Colonic mucosa (tissue), 4 donors: ENCODE measurements at regions not wholly inside any gene's neighbourhood (a gene's known extent, or its start where the extent isn't known, plus 50 kb on each side); places are given as distances from the start of the nearest gene placed in this dataset.

Source experiments
- DNase-seq: peaks from one replicate; pipeline ENCODE4 v3.0.0-alpha.2; 2020
- H3K27ac ChIP-seq: fragments of 200-600 bp; one replicate; pipeline ENCODE4 v1.8.0; 2021
- H3K27me3 ChIP-seq: fragments of 200-600 bp; one replicate; pipeline ENCODE4 v1.8.0; 2021
- H3K36me3 ChIP-seq: fragments of 200-600 bp; one replicate; pipeline ENCODE4 v1.8.0; 2021
- H3K4me1 ChIP-seq: fragments of 200-600 bp; one replicate; pipeline ENCODE4 v1.8.0; 2021; ENCODE audit warnings: mild to moderate bottlenecking
- H3K4me3 ChIP-seq: fragments of 200-600 bp; one replicate; pipeline ENCODE4 v1.8.0; 2021
- H3K9ac ChIP-seq, 2 donors: one replicate each; pipeline ENCODE4 v1.7.0; 2013; ENCODE audit warnings: control low read depth in 2 of 2, low read depth in 2 of 2, low read length in 2 of 2
- H3K9me3 ChIP-seq: fragments of 200-600 bp; one replicate; pipeline ENCODE4 v1.8.0; 2021
- CTCF ChIP-seq: fragments of 200-600 bp; IDR thresholded peaks from one replicate; pipeline ENCODE4 v1.8.0; 2022; ENCODE audit warnings: antibody characterized with exemption, mild to moderate bottlenecking
- intact Hi-C: fragments of 100-400 bp; cut with DNase I; formaldehyde crosslinking; loops from one replicate; pipeline ENCODE4 v1.14.1; 2022
- donor health status: healthy.
- donor health status: DM: no; HTN: no; CAD: no.
- donor health status: DM: no; HTN: no; CAD: no.

GRCh38 chr13:34258646-34259386 is 440.9 kb downstream of the RFC3 start:
- no peak overlapping the region for H3K4me3 ChIP-seq
- H3K36me3 ChIP-seq = no peaks in the 10 kb centered on the region
- H3K27ac ChIP-seq = no peak overlapping the region
- no peaks in the 10 kb centered on the region for H3K4me1 ChIP-seq
- TF ChIP-seq CTCF = no peak
- H3K27me3 ChIP-seq = no peaks in the 10 kb centered on the region
- DNase-seq = no peak
- H3K9ac ChIP-seq = no peak overlapping the region
- H3K9me3 ChIP-seq = no peaks in the 10 kb centered on the region
- intact Hi-C loops = no loop called here

GRCh38 chr13:34263681-34264080 is 445.7 kb downstream of the RFC3 start:
- no peak for DNase-seq
- H3K36me3 ChIP-seq = no peaks in the 10 kb centered on the region
- H3K4me1 ChIP-seq = no peaks in the 10 kb centered on the region
- H3K4me3 ChIP-seq = no peak overlapping the region
- TF ChIP-seq CTCF = no peak
- intact Hi-C loops = no loop called here
- no peaks in the 10 kb centered on the region for H3K27me3 ChIP-seq
- no peak overlapping the region for H3K27ac ChIP-seq
- no peaks in the 10 kb centered on the region for H3K9me3 ChIP-seq
- no peak overlapping the region for H3K9ac ChIP-seq

- no peak for TF ChIP-seq CTCF
- no peak for DNase-seq
- Histone ChIP-seq H3K4me3 (no peak overlapping the region), H3K4me1 (no peaks in the 10 kb centered on the region), H3K27me3 (no peaks in the 10 kb centered on the region), H3K9ac (no peak overlapping the region), H3K27ac (no peak overlapping the region), H3K36me3 (no peaks in the 10 kb centered on the region), H3K9me3 (no peaks in the 10 kb centered on the region)
- intact Hi-C loops = no loop called here
Observed at GRCh38 chr13:34265046-34265679, 447.2 kb downstream of the RFC3 start.

GRCh38 chr13:34276764-34277163 is 458.8 kb downstream of the RFC3 start:
- no peaks in the 10 kb centered on the region for H3K36me3 ChIP-seq
- H3K27ac ChIP-seq = no peak overlapping the region
- TF ChIP-seq CTCF = no peak
- H3K4me1 ChIP-seq = no peaks in the 10 kb centered on the region
- H3K9ac ChIP-seq = no peak overlapping the region
- no peak for DNase-seq
- H3K4me3 ChIP-seq = no peak overlapping the region
- intact Hi-C loops = no loop called here
- H3K9me3 ChIP-seq = no peaks in the 10 kb centered on the region
- no peaks in the 10 kb centered on the region for H3K27me3 ChIP-seq

GRCh38 chr13:34277936-34278335 is 460.0 kb downstream of the RFC3 start:
- Histone ChIP-seq H3K4me1 (no peaks in the 10 kb centered on the region), H3K4me3 (no peak overlapping the region), H3K9ac (no peak overlapping the region), H3K9me3 (no peaks in the 10 kb centered on the region), H3K27me3 (no peaks in the 10 kb centered on the region), H3K36me3 (no peaks in the 10 kb centered on the region), H3K27ac (no peak overlapping the region)
- TF ChIP-seq CTCF = no peak
- DNase-seq = no peak
- intact Hi-C loops = no loop called here
